GM21786 (cell line): ENCODE measurements at regions not wholly inside any gene's neighbourhood (a gene's known extent, or its start where the extent isn't known, plus 50 kb on each side); places are given as distances from the start of the nearest gene placed in this dataset.

Experiments
- ATAC-seq: cut with Tn5 transposase; IDR thresholded peaks from one replicate; pipeline ENCODE4 v1.9.1; 2021; ENCODE audit not compliant: unreplicated experiment

DNA sequence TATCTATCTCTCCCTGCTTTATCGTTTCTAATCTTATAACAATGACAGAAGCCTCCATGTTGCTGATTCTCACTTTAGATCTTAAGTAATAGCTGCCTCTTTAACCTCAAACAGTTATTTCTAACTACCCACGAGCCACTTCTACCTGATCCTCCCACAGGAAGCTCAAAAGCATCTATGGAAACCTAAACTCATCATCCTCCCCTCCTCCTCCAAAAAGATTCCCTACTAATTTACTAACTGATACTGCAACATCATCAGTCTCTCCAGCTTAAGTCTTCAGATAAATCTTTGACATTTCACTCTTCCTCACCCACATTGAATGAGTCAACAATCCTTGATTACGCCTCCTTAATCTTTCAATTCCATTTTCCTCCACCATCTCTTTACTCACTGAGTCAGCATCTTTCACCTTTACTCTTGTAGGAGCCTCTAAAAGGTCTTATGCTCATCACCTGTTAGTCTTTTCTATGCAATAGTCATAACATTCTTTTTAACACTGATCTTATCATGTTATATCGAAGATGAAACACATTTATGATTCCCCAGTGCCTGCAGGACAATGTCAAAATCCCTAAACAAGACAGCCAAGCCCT lies 526.7 kb upstream of the CDH4 start:
- no peak for ATAC-seq

DNA sequence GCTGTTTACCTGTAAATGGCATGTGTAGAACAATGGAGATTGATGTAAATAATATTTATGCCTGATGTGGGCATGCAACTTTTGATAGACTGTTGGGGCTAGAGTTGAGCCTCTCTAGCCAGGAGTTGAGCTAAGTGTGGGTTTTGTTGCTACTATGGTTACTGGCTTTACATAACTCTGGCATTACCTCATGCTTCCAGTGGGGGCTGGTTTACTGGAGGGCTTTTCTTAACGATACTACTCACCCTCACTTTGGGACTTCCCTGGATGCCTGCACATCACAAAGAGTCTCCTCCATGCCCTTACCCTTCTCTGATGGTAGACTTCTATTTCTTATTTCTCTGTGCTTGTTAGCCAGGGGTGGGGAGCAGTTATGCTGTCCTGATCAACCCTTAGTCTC lies 524.6 kb upstream of the CDH4 start:
- ATAC-seq: no peak

DNA sequence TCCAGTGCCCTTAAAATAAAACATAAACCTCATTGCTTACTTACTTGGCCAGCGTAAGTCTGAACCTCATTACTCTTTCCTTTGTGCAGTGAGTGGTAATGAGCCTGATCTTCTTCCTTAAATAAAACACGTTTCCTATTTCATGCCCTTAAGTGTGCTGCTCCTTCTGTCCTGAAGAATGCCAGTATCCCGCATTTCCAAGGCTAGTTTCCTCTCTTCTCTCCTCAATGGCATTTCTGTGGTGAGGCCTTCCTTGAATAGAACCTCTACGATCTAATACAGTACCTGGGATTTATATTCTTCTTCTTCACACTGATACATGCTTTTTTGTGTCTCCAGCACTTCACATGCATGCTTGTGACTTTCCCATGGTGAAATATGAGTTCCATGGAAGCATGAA lies 523.4 kb upstream of the CDH4 start:
- no peak for ATAC-seq

DNA sequence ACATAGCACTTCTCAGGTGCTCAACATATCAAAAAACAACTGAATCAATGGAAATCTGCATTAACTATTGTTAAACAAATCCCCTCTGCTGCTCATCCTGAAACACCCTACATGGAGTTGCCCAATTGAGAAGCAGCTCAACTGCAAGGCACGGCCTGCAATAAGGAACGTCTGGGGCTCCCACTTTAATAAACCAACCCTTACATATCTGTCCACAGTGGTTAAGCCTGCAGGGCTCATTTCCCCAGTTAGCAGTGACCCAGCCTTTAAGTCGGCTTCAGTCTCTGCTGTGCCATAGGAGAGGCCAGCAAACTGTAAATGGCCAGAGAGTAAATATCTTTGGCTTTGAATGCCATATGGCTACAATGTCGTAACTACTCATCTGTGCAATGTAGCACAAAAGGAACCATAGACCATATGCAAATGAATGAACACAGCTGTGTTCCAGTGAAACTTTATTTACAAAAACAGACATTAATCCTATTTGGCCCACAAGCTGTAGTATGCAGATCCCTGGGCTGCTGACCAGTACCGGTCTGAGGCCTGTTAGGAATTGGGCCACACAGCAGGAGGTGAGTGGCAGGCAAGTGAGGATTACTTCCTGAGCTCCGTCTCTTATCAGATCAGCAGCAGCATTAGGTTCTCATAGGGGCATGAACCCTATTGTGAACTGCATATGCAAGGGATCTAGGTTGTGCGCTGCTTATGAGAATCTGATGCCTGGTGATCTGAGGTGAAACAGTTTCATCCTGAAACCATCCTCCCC lies 522.7 kb upstream of the CDH4 start:
- ATAC-seq: no peak

- no peak for ATAC-seq
Observed at GRCh38 chr20:60732322-60732721, 519.7 kb upstream of the CDH4 start.

DNA sequence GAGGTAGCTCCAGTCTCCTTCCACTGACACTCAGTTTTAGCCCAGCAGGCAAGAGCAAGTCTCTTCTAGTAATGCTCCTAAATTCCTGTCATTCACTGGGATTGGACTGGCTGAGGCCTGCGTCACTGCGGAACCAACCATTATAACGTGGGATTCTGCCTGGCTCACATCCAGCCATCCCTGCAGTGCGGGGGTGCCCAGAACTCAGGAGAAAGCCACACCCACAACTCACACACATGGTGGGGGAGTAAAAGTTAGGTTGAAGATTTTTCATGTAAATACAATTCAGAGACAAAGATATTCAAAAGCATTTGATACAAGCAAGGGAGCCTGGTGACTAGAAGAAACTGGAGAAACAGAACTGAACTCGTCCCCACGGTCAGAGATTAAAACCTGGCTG lies 504.0 kb upstream of the CDH4 start:
- no peak for ATAC-seq

GRCh38 chr20:60749804-60750602 lies 502.1 kb upstream of the CDH4 start:
- no peak for ATAC-seq

GRCh38 chr20:60750909-60751308 lies 501.2 kb upstream of the CDH4 start:
- ATAC-seq: no peak

- ATAC-seq: no peak
Observed at GRCh38 chr20:60751826-60752225, 500.2 kb upstream of the CDH4 start.

DNA sequence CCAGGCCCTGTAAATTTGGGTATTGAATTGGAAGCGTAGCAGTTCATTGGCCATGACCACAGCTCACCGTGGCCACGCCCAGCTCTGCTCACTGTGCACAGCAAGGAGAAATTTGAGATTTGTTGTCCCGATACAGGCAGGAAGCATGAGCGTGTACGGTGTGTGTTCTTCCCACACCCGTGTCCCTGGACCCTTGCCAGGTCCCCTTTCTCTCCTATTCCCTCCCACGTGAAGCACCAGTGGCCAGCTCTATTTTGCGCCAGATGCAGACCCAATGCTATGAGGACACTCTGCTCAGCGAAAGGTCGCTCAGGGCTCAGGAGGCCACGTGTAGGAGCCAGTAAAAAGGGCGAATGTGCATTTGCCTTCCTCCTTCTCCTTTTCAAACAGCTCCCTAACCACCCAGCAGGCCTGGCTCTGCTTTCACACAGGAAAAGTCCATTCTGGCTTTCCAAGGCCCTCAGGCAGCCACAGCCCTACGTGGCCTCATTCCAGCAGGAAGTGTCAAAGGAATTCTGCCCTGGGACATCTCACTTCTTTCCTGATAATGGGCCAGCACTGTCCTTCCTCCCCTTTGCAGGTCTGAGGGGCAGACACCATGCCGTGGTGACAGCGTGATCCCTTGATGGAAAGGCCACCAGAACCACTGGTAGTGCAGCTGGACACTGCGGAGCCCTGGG lies 499.2 kb upstream of the CDH4 start:
- ATAC-seq: no peak

DNA sequence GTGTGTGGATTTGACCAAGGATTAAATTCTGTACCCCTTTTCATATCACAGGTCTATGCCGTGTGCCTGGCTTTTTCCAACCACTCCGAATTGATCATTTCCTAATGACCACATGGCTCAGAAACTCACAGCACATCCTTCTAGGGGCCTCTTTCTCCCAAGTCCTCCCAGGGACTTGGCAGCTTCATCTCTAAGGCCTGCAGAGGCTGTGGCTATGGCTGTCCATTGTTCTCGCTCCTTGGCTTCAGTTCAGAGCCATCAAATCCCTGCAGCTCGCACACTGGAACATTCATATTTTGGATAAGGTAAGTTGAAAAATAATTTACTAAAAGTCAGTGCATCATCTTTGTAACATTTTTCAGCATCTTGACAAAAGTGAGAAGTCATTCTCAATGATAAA lies 497.2 kb upstream of the CDH4 start:
- no peak for ATAC-seq

DNA sequence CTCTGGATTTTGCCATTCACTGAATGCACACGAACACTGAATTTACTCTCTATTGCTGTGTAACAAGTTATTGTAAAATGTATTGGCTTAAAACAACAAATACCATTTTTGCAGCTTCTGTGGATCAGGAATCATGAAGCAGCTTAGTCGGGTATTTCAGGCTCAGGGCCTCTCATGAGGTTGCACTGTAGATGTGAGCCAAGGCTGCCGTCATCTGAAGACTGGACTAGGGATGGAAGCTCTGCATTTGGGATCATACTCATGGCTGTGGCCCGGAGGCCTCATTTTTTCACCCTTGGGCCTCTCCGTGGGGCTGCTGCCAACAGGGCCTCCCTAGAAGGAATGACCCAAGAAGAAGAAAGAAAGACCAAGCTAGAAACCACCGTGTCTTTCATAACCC lies 492.4 kb upstream of the CDH4 start:
- ATAC-seq: no peak

DNA sequence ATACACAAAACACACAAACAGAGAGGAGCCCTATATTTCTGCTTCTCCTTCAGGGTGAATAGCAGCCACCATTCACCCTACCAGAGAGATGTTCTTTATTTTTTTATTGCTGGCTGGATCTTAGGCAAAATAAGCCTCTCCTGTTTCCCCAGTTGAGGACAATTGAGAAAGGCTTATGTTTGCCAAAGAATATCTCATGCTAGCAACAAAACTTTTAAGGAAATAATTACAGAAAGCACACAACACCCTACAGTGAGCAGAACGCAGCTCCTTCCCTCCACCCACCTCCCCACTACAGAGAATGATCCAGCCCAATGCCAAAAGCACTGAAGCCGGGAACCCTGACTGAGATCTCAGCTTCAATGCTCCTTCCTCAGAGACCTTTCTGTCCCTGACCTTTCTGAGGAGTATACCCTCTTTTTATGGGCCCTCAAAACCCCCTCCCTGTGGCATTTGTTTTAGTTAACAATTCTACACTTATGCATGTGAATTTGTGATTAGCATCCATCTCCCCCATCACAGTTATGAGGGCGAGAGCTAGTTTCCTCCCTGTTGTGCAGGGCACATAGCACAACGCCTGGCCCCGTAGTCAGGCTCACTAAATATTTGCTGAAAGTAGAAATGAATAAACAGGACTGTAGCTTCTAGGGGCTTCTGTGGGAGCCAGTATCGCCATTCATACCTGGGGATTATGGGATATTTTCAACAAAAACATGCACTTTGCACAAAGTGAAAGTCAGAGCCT lies 491.6 kb upstream of the CDH4 start:
- ATAC-seq: no peak

GRCh38 chr20:60761056-60761455 lies 491.0 kb upstream of the CDH4 start:
- no peak for ATAC-seq

DNA sequence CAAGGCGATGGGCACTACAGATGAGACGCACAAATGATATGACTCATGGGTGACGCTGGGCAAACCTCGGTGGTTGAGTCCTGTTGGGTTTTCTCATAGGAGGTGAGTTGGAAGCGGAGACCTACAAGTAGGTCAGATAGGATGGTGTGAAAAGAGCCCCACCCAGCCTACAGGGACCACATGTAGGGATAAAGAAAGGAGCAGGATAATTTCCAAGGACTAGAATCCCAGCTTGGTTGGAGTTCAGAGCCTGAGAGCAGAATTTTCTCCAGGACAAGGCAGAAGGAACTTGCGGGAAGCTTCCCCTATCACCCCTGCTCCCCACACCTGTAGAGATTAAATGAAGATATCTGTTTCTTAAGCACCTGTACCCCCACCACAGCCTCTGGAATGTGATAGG lies 489.7 kb upstream of the CDH4 start:
- no peak for ATAC-seq

- ATAC-seq: no peak
Observed at GRCh38 chr20:60764328-60764727, 487.7 kb upstream of the CDH4 start.

GRCh38 chr20:60764771-60765170 lies 487.3 kb upstream of the CDH4 start:
- ATAC-seq: no peak

GRCh38 chr20:60765821-60766403 lies 486.1 kb upstream of the CDH4 start:
- no peak for ATAC-seq

DNA sequence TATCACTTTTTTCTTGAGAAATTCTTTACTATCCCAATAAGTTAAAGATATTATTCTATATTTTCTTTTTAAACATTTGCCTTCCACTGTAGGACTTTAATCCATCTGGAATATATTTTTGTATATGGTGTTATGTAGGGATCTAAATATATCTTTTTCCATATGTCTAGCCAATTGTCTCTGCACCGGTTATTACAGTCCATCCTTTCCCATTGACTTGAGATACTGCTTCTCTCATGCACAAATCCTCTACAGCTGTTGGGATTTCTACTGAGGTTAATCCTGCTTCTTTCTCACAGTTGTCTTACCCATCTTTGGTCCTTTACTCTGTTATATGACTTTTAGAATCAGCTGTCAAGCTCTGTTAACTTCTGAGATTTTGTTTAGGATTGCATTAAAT lies 483.8 kb upstream of the CDH4 start:
- no peak for ATAC-seq

GRCh38 chr20:60780388-60781025 lies 471.6 kb upstream of the CDH4 start:
- ATAC-seq: no peak
